Gastrocnemius medialis (tissue), 4 donors: ENCODE measurements at regions not wholly inside any gene's neighbourhood (a gene's known extent, or its start where the extent isn't known, plus 50 kb on each side); places are given as distances from the start of the nearest gene placed in this dataset.

Experiments
- CTCF ChIP-seq, 5 experiments: fragments of 450-650 bp in 3 of 5; fragments of 200-600 bp in 2 of 5; sonication (generic) in 2 of 5; IDR thresholded peaks in 4 of 5; conservative IDR thresholded peaks in 1 of 5; 1 replicate in 4 of 5; 2 replicates in 1 of 5; pipeline ENCODE4 v1.5.1; 2016 to 2019; ENCODE audit warnings: antibody characterized with exemption in 5 of 5, mild to moderate bottlenecking in 3 of 5, moderate library complexity in 3 of 5
- POLR2A ChIP-seq, 2 donors: fragments of 450-650 bp; IDR thresholded peaks; one replicate each; pipeline ENCODE4 v1.6.1; 2017; ENCODE audit warnings: antibody characterized with exemption in 2 of 2, mild to moderate bottlenecking in 2 of 2, moderate library complexity in 2 of 2

- TF ChIP-seq CTCF (IDR thresholded peaks at IDR 0.05 in 4 of 5, conservative IDR thresholded peaks at IDR 0.05 in 1 of 5) (no peak), POLR2A (IDR thresholded peaks at IDR 0.05) (no peak)
These were observed 1620.9 kb downstream of the STIM2 start for GRCh38 chr4:28481565-28481964.
